ENCODE measurements at regions not wholly inside any gene's neighbourhood (a gene's known extent, or its start where the extent isn't known, plus 50 kb on each side); places are given as distances from the start of the nearest gene placed in this dataset.

GRCh38 chr9:83154821-83155220 lies 91.9 kb upstream of the RASEF start:
- Histone ChIP-seq H3K79me2 (ENCODE audit: insufficient read depth, low read length) (no peaks in the 10 kb centered on the region), H3K9me3 (ENCODE audit: control insufficient read depth in 1 of 2, insufficient read depth in 1 of 2, low read depth in 1 of 2, low read length in 2 of 2) (no peaks in the 10 kb centered on the region), H3K4me3 (replicated peaks in 1 of 2; ENCODE audit: low read depth in 1 of 2, low read length in 2 of 2) (no peak overlapping the region), H4K20me1 (ENCODE audit: insufficient read depth) (no peaks in the 10 kb centered on the region), H3K27ac (ENCODE audit: low read depth, low read length) (no peak overlapping the region), H3K27me3 (ENCODE audit: insufficient read depth, low read length) (no peaks in the 10 kb centered on the region), H2AFZ (ENCODE audit: low read depth, low read length, poor library complexity, severe bottlenecking) (no peak overlapping the region), H3K9ac (ENCODE audit: low read length) (no peak overlapping the region), H3K4me1 (ENCODE audit: control insufficient read depth in 1 of 2, insufficient read depth in 2 of 2, low read length in 2 of 2) (peaks cover 0 to 5% of the 10 kb centered on the region in 2 experiments; a peak in 1 of 4 replicates), H3K4me2 (ENCODE audit: low read length) (no peak overlapping the region), H3K9me2 (ENCODE audit: insufficient read depth) (no peaks in the 10 kb centered on the region), H3K36me3 (ENCODE audit: control insufficient read depth in 1 of 2, insufficient read depth in 2 of 2, low read length in 2 of 2) (no peaks in the 10 kb centered on the region)
- no TSS peak for BruUV-seq (replicated peaks)
- ChIA-PET CTCF (no interaction called here), RAD21 (ENCODE audit: low non-redundant PET in 1 of 2, low total read pairs in 2 of 2, uncharacterized antibody in 2 of 2, unreplicated experiment in 2 of 2) (no interaction called here), POLR2A (no interaction called here)
- DNase-seq (ENCODE audit: low read depth, low spot score), result no peak
- intact Hi-C loops (cut with micrococcal nuclease), result no loop called here
- no peak for TF ChIP-seq ZFX (IDR thresholded peaks at IDR 0.05)
- no peak for ATAC-seq

- DNase-seq (ENCODE audit: low read depth, low spot score), result no peak
- no peak for TF ChIP-seq TCF7L2 (IDR thresholded peaks at IDR 0.05; ENCODE audit: borderline replicate concordance, extremely low read depth, insufficient read depth, insufficient read length)
- no peak for TF ChIP-seq JUND (IDR thresholded peaks at IDR 0.05)
- no peak for TF ChIP-seq ZFX (IDR thresholded peaks at IDR 0.05)
- TF ChIP-seq EZH2phosphoT487 (IDR thresholded peaks at IDR 0.05; ENCODE audit: borderline replicate concordance), result no peak
- no peak for TF ChIP-seq EGR1 (IDR thresholded peaks at IDR 0.05; ENCODE audit: low read depth)
- TF ChIP-seq SIN3A (IDR thresholded peaks at IDR 0.05; ENCODE audit: low read depth), result no peak
- TF ChIP-seq SP1 (IDR thresholded peaks at IDR 0.05; ENCODE audit: low read depth), result no peak
- no peak for TF ChIP-seq ATF3 (IDR thresholded peaks at IDR 0.05)
- no peak for TF ChIP-seq SRF (IDR thresholded peaks at IDR 0.05; ENCODE audit: low read depth)
- TF ChIP-seq EZH2 (IDR thresholded peaks at IDR 0.05), result no peak
- TF ChIP-seq POLR2AphosphoS5 (IDR thresholded peaks at IDR 0.05; ENCODE audit: low read depth, low read length), result no peak
- TF ChIP-seq ZNF274 (IDR thresholded peaks at IDR 0.05; ENCODE audit: low read depth, low read length), result no peak
- Histone ChIP-seq H3K9me2 (ENCODE audit: insufficient read depth) (no peaks in the 10 kb centered on the region), H3K27me3 (ENCODE audit: insufficient read depth, low read length) (no peaks in the 10 kb centered on the region), H3K36me3 (ENCODE audit: control insufficient read depth in 1 of 2, insufficient read depth in 2 of 2, low read length in 2 of 2) (no peaks in the 10 kb centered on the region), H2AFZ (ENCODE audit: low read depth, low read length, poor library complexity, severe bottlenecking) (no peak overlapping the region), H3K27ac (ENCODE audit: low read depth, low read length) (no peak overlapping the region), H3K4me3 (replicated peaks in 1 of 2; ENCODE audit: low read depth in 1 of 2, low read length in 2 of 2) (no peak overlapping the region), H3K4me1 (ENCODE audit: control insufficient read depth in 1 of 2, insufficient read depth in 2 of 2, low read length in 2 of 2) (peaks cover 0 to 5% of the 10 kb centered on the region in 2 experiments; a peak in 1 of 4 replicates), H3K9me3 (ENCODE audit: control insufficient read depth in 1 of 2, insufficient read depth in 1 of 2, low read depth in 1 of 2, low read length in 2 of 2) (no peaks in the 10 kb centered on the region), H4K20me1 (ENCODE audit: insufficient read depth) (no peaks in the 10 kb centered on the region), H3K79me2 (ENCODE audit: insufficient read depth, low read length) (no peaks in the 10 kb centered on the region), H3K9ac (ENCODE audit: low read length) (no peak overlapping the region), H3K4me2 (ENCODE audit: low read length) (no peak overlapping the region)
- ChIA-PET POLR2A (no interaction called here), CTCF (no interaction called here), RAD21 (ENCODE audit: low non-redundant PET in 1 of 2, low total read pairs in 2 of 2, uncharacterized antibody in 2 of 2, unreplicated experiment in 2 of 2) (no interaction called here)
- ATAC-seq, result no peak
- no TSS peak for BruUV-seq (replicated peaks)
- intact Hi-C loops (cut with micrococcal nuclease), result no loop called here
Observed at GRCh38 chr9:83154087-83154736, 91.3 kb upstream of the RASEF start.

Measured in HCT116 (cell line).